ENCODE measurements at regions not wholly inside any gene's neighbourhood (a gene's known extent, or its start where the extent isn't known, plus 50 kb on each side); places are given as distances from the start of the nearest gene placed in this dataset.

GRCh38 chr2:19454125-19454524 is 95.7 kb upstream of the OSR1 start:
- WGBS, 5 donors, result 92 to 97% (median 96%) methylated on average over 2 of the region's 2 CpGs
- TF ChIP-seq POLR2A (IDR thresholded peaks at IDR 0.05) (no peak), CTCF (IDR thresholded peaks at IDR 0.05 in 8 of 11, conservative IDR thresholded peaks at IDR 0.05 in 3 of 11) (no peak), POLR2AphosphoS5 (IDR thresholded peaks at IDR 0.05) (no peak)
- no peaks in the 10 kb centered on the region for H3K4me1 ChIP-seq
- peaks cover 0 to 21% (median 17%) of the 10 kb centered on the region in 8 donors for H3K9me3 ChIP-seq
- no peak overlapping the region for H3K4me3 ChIP-seq
- no peaks in the 10 kb centered on the region for H3K36me3 ChIP-seq
- intact Hi-C loops (cut with DNase I; ENCODE audit: low total_unique reads), result no loop called here
- DNase-seq, result no peak
- H3K27me3 ChIP-seq (replicated peaks in 1 of 7), result no peaks in the 10 kb centered on the region
- H3K27ac ChIP-seq, result no peak overlapping the region

DNA sequence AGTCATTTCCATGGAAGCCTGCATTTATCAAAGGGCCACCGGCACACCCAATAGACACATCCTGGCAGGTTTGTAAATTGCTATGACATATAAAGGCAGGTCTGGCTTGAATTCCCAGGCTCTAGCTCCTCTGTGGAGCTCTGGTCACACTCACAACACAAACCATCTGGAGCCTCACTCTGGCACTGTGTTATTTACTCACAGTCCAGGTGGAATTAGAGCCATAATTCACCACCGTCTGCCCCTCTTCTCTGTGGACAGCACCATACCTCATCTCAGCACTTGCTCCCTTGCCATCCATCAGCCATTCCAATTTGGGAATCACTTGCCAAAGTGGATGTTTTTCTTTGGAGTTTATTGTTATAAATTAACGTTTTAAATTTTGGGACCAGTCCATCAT is 84.3 kb upstream of the OSR1 start:
- H3K27ac ChIP-seq, result no peak overlapping the region
- peaks cover 0 to 6% (median 0%) of the 10 kb centered on the region in 8 donors for H3K9me3 ChIP-seq
- intact Hi-C loops (cut with DNase I; ENCODE audit: low total_unique reads), result no loop called here
- no peak for TF ChIP-seq POLR2A (IDR thresholded peaks at IDR 0.05)
- no peak for TF ChIP-seq POLR2AphosphoS5 (IDR thresholded peaks at IDR 0.05)
- no peak for TF ChIP-seq CTCF (IDR thresholded peaks at IDR 0.05 in 8 of 11, conservative IDR thresholded peaks at IDR 0.05 in 3 of 11)
- no peaks in the 10 kb centered on the region for H3K36me3 ChIP-seq
- 80 to 94% (median 88%) methylated on average over 3 of the region's 3 CpGs for WGBS, 5 donors
- no peak overlapping the region for H3K4me3 ChIP-seq
- H3K4me1 ChIP-seq, result no peaks in the 10 kb centered on the region
- no peak for DNase-seq
- H3K27me3 ChIP-seq (replicated peaks in 1 of 7), result no peaks in the 10 kb centered on the region

GRCh38 chr2:19439081-19439480 is 80.7 kb upstream of the OSR1 start:
- Histone ChIP-seq H3K27me3 (replicated peaks in 1 of 7) (peaks cover 0 to 12% (median 0%) of the 10 kb centered on the region in 7 donors), H3K36me3 (no peaks in the 10 kb centered on the region), H3K4me1 (no peaks in the 10 kb centered on the region), H3K9me3 (no peaks in the 10 kb centered on the region), H3K4me3 (no peak overlapping the region), H3K27ac (no peak overlapping the region)
- TF ChIP-seq POLR2AphosphoS5 (IDR thresholded peaks at IDR 0.05) (no peak), POLR2A (IDR thresholded peaks at IDR 0.05) (no peak), CTCF (IDR thresholded peaks at IDR 0.05 in 8 of 11, conservative IDR thresholded peaks at IDR 0.05 in 3 of 11) (no peak)
- no peak for DNase-seq
- 46 to 72% (median 61%) methylated on average over 2 of the region's 2 CpGs for WGBS, 5 donors
- intact Hi-C loops (cut with DNase I; ENCODE audit: low total_unique reads), result no loop called here

- H3K27me3 ChIP-seq (replicated peaks in 1 of 7), result peaks cover 0 to 12% (median 0%) of the 10 kb centered on the region in 7 donors
- no peak overlapping the region for H3K4me3 ChIP-seq
- no peak overlapping the region for H3K27ac ChIP-seq
- WGBS, 5 donors, result 0% methylated on average over 1 of the region's 1 CpG
- no peak for DNase-seq
- no peaks in the 10 kb centered on the region for H3K4me1 ChIP-seq
- no peaks in the 10 kb centered on the region for H3K36me3 ChIP-seq
- intact Hi-C loops (cut with DNase I; ENCODE audit: low total_unique reads), result no loop called here
- TF ChIP-seq POLR2A (IDR thresholded peaks at IDR 0.05), result no peak
- TF ChIP-seq CTCF (IDR thresholded peaks at IDR 0.05 in 8 of 11, conservative IDR thresholded peaks at IDR 0.05 in 3 of 11), result no peak
- TF ChIP-seq POLR2AphosphoS5 (IDR thresholded peaks at IDR 0.05), result no peak
- H3K9me3 ChIP-seq, result no peaks in the 10 kb centered on the region
Measured at GRCh38 chr2:19435815-19436214, 77.4 kb upstream of the OSR1 start.
